ENCODE measurements at regions not wholly inside any gene's neighbourhood (a gene's known extent, or its start where the extent isn't known, plus 50 kb on each side); places are given as distances from the start of the nearest gene placed in this dataset.

- no peak overlapping the region for H2AFZ ChIP-seq (ENCODE audit: low read length)
- DNase-seq = no peak
- H3K4me1 ChIP-seq (ENCODE audit: insufficient read depth, low read length) = no peaks in the 10 kb centered on the region
- no peaks in the 10 kb centered on the region for H3K36me3 ChIP-seq (ENCODE audit: low read depth, low read length)
- no peak for TF ChIP-seq CTCF (conservative IDR thresholded peaks at IDR 0.05; ENCODE audit: low read depth, low read length)
- TF ChIP-seq EZH2phosphoT487 (IDR thresholded peaks at IDR 0.05; ENCODE audit: borderline replicate concordance, low read length) = no peak
- no peak for TF ChIP-seq EZH2 (IDR thresholded peaks at IDR 0.05; ENCODE audit: low read length, unreplicated experiment)
- no peak for ATAC-seq
- no peaks in the 10 kb centered on the region for H4K20me1 ChIP-seq (ENCODE audit: low read length)
- POLR2A ChIA-PET (ENCODE audit: unreplicated experiment) = no interaction called here
- no peaks in the 10 kb centered on the region for H3F3A ChIP-seq (ENCODE audit: low read length, unreplicated experiment)
- intact Hi-C loops (cut with micrococcal nuclease) = no loop called here
- no peak overlapping the region for H3K27ac ChIP-seq (ENCODE audit: low read length)
- H3K4me2 ChIP-seq (ENCODE audit: low read length) = no peak overlapping the region
- H3K9ac ChIP-seq (ENCODE audit: low read length) = no peak overlapping the region
- no TSS peak for BruUV-seq (replicated peaks)
- H3K4me3 ChIP-seq (ENCODE audit: low read length) = no peak overlapping the region
- CTCF ChIA-PET = no interaction called here
- H3K9me3 ChIP-seq (ENCODE audit: low read length) = no peaks in the 10 kb centered on the region
- H3K79me2 ChIP-seq (ENCODE audit: low read length) = no peaks in the 10 kb centered on the region
- no peaks in the 10 kb centered on the region for H3K9me2 ChIP-seq (replicated peaks; ENCODE audit: low read length)
- H3K27me3 ChIP-seq (ENCODE audit: low read length) = peaks cover 37% of the 10 kb centered on the region
Measured at GRCh38 chr6:90874931-90875330, 288.1 kb upstream of the MAP3K7 start.

- H4K20me1 ChIP-seq (ENCODE audit: low read length) = no peaks in the 10 kb centered on the region
- no peaks in the 10 kb centered on the region for H3K36me3 ChIP-seq (ENCODE audit: low read depth, low read length)
- TF ChIP-seq EZH2 (IDR thresholded peaks at IDR 0.05; ENCODE audit: low read length, unreplicated experiment) = no peak
- TF ChIP-seq CTCF (conservative IDR thresholded peaks at IDR 0.05; ENCODE audit: low read depth, low read length) = no peak
- no peak for TF ChIP-seq EZH2phosphoT487 (IDR thresholded peaks at IDR 0.05; ENCODE audit: borderline replicate concordance, low read length)
- DNase-seq (no peak), ATAC-seq (no peak)
- no peaks in the 10 kb centered on the region for H3K9me2 ChIP-seq (replicated peaks; ENCODE audit: low read length)
- ChIA-PET CTCF (no interaction called here), POLR2A (ENCODE audit: unreplicated experiment) (no interaction called here)
- intact Hi-C loops (cut with micrococcal nuclease) = no loop called here
- no TSS peak for BruUV-seq (replicated peaks)
- H3K27ac ChIP-seq (ENCODE audit: low read length) = no peak overlapping the region
- H3K9ac ChIP-seq (ENCODE audit: low read length) = no peak overlapping the region
- H2AFZ ChIP-seq (ENCODE audit: low read length) = no peak overlapping the region
- no peaks in the 10 kb centered on the region for H3K4me1 ChIP-seq (ENCODE audit: insufficient read depth, low read length)
- no peaks in the 10 kb centered on the region for H3K9me3 ChIP-seq (ENCODE audit: low read length)
- no peaks in the 10 kb centered on the region for H3F3A ChIP-seq (ENCODE audit: low read length, unreplicated experiment)
- H3K79me2 ChIP-seq (ENCODE audit: low read length) = no peaks in the 10 kb centered on the region
- no peak overlapping the region for H3K4me2 ChIP-seq (ENCODE audit: low read length)
- H3K27me3 ChIP-seq (ENCODE audit: low read length) = peaks cover 37% of the 10 kb centered on the region
- H3K4me3 ChIP-seq (ENCODE audit: low read length) = no peak overlapping the region
Measured at GRCh38 chr6:90872981-90873380, 286.1 kb upstream of the MAP3K7 start.

- Histone ChIP-seq H3K4me3 (ENCODE audit: low read length) (no peak overlapping the region), H3K4me2 (ENCODE audit: low read length) (no peak overlapping the region), H3K4me1 (ENCODE audit: insufficient read depth, low read length) (no peaks in the 10 kb centered on the region), H3K9me3 (ENCODE audit: low read length) (no peaks in the 10 kb centered on the region), H3F3A (ENCODE audit: low read length, unreplicated experiment) (no peaks in the 10 kb centered on the region), H3K27ac (ENCODE audit: low read length) (no peak overlapping the region), H3K27me3 (ENCODE audit: low read length) (peaks cover 33% of the 10 kb centered on the region), H2AFZ (ENCODE audit: low read length) (no peak overlapping the region), H3K79me2 (ENCODE audit: low read length) (no peaks in the 10 kb centered on the region), H4K20me1 (ENCODE audit: low read length) (no peaks in the 10 kb centered on the region), H3K9ac (ENCODE audit: low read length) (no peak overlapping the region), H3K9me2 (replicated peaks; ENCODE audit: low read length) (no peaks in the 10 kb centered on the region), H3K36me3 (ENCODE audit: low read depth, low read length) (no peaks in the 10 kb centered on the region)
- BruUV-seq (replicated peaks) = no TSS peak
- POLR2A ChIA-PET (ENCODE audit: unreplicated experiment) = no interaction called here
- CTCF ChIA-PET = no interaction called here
- intact Hi-C loops (cut with micrococcal nuclease) = no loop called here
- TF ChIP-seq EZH2 (IDR thresholded peaks at IDR 0.05; ENCODE audit: low read length, unreplicated experiment) = no peak
- TF ChIP-seq EZH2phosphoT487 (IDR thresholded peaks at IDR 0.05; ENCODE audit: borderline replicate concordance, low read length) = no peak
- no peak for TF ChIP-seq CTCF (conservative IDR thresholded peaks at IDR 0.05; ENCODE audit: low read depth, low read length)
- no peak for ATAC-seq
- DNase-seq = peak; percentile 45
Measured at GRCh38 chr6:90870561-90870960, 283.7 kb upstream of the MAP3K7 start.

All from PC-3 (cell line).